ENCODE measurements at regions not wholly inside any gene's neighbourhood (a gene's known extent, or its start where the extent isn't known, plus 50 kb on each side); places are given as distances from the start of the nearest gene placed in this dataset.
"Not testable (repeated sequence)": the region's sequence is repeated elsewhere in the genome, so short reads cannot be mapped to it uniquely, and the experiment has no call there.

DNA sequence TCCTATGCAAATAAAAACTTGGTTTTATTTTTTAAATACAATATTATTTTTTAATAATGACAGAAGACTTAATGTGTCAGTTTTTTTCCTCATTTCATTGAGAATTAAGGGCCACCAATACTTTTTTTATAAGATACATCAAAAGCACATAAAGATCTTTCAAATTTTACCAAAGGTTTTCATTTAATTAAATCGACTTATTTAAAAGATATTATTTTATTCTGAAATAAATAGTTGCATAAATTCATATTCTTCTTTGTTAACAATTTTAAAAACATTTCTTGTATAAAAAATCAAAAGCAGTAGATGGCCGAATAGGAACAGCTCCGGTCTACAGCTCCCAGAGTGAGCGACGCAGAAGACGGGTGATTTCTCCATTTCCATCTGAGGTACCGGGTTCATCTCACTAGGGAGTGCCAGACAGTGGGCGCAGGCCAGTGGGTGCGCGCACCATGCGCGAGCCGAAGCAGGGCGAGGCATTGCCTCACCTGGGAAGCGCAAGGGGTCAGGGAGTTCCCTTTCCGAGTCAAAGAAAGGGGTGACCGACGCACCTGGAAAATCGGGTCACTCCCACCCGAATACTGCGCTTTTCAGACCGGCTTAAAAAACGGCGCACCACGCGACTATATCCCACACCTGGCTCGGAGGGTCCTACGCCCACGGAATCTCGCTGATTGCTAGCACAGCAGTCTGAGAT, 374.6 kb upstream of the NPVF start:
- not testable (repeated sequence) for DNase-seq

GRCh38 chr7:25603427-25603740, 375.1 kb upstream of the NPVF start:
- DNase-seq, result not testable (repeated sequence)

DNA sequence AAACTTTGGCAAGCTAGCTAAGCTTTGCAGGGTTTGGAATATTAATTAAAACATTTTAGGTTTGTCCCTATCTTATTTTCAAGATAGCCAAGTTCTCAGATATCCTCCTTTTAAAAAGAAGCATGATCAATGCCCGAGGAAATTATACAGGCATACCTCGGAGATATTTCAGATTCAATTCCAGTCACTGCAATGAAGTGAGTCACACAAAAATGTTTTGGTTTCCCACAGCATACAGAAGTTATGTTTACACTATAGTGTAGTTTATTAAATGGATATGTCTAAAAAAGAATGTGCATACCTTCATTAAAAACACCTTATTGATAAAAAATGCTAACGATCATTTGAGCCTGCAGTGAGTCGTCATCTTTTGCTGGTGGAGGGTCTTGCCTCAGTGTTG, 382.9 kb upstream of the NPVF start:
- no peak for DNase-seq

DNA sequence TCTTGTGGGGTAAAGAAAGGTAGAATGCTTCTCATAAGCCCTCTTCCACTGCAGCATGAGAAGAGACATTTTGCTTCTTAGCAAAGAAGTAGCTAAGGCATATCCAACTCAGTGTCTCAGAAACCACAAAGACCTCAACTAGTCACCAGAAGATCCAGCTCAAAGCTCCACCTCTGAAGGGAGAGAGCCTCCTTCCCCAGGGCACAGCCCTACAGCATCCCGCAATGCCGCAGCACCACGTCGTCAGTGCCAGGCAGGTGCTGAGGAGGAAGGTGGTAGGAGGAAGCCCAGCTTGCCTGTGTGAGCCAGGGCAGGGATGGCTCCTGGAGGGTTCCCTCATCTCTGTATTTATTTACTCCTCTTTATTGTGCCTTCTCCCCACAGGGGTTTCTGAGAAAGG, 385.6 kb upstream of the NPVF start:
- no peak for DNase-seq

DNA sequence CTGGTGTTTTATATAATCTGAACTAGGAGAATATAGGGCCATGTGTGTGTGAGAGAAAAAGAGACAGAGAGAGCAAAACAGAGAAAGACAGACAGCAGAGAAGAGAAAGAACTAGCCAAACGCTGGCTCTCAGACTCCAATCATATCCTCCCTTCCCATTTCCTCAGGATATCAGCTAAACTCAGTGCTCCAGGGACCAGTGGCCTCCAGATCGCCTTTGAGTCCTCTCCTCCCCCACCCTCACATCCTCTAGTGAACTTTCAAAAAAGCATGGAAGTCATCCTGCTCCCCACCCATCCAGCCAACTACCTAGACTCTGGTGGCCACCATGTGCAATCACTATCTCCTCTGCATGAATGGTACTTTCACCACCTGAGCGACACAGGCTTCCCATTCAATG, 386.1 kb upstream of the NPVF start:
- no peak for DNase-seq

GRCh38 chr7:25615003-25615402, 386.7 kb upstream of the NPVF start:
- no peak for DNase-seq

DNA sequence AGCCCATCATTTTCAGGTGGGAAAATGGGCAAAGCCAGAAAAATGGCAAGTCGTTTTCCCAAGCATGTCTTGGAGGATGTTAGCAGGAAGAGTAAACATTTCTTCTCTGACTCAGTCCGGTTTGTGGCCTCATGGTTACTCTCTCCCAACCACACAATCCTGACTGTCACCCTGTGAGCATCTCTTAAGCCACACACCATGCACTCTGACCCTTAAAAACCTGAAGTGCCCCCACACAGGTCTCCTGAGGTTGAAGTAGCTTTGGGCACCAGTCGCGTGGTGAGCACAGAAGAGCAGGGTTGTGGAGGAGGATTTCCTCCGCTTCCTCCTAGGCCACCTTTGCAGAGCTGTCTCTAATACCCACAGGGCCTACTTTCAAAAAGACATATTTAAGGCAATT, 387.3 kb upstream of the NPVF start:
- no peak for DNase-seq

DNA sequence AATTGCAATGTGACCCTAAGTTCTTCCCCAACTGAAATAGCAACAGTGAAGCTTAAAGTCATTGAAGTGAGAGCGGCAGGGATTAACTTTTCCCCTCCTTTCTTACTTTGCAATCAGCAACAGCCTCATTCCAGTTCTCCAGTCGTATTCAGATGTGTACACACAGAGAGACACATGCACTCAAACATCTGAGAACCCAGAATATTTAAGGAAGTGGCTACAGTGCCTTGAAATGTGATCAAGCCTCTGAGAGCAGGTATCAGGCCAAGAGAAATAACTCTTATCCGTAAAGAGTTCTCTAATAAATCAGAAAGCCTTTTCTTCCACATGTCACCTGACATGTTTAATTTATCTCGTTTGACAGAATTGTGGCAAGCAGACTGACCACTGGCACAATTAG, 388.9 kb upstream of the NPVF start:
- no peak for DNase-seq

- no peak for DNase-seq
Observed at GRCh38 chr7:25617673-25618072, 389.4 kb upstream of the NPVF start.

DNA sequence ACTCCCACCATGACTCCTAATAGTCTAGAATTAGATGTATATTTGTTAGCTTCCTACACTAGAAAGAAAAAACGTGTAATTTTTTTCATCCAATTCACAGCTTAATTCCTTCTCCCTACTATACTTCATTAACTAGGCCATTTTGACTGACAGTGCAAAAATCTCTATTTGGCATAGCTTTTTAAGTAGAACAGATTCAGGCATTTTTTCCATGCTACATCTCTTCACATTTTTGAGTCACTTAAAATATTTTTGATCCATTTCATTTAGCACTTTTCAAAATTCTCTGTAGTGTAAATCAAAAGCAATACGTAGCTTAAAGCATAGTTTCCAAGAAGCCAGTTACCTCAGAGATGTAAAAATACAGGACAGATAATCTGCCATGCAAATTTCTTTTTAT, 391.1 kb upstream of the NPVF start:
- DNase-seq, result no peak

- no peak for DNase-seq
Observed at GRCh38 chr7:25619963-25620799, 391.9 kb upstream of the NPVF start.

DNA sequence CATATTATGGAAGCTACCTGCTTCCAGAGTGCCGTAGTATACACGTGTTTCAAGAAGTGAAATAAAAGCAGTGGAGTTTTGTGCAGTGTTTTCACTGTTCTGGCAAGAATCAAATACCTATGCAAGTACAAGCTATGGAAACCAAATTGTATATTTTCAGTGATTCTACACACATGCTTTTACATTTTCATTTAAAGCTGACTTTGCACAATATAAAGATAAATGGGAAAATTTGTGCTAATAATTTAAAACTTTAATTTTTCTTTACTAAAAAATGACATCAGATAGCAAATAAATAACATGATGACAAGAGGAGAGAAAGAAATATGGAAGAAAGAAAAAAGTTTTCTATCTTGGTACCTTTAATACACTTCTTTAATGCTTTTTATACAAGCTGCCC, 393.7 kb upstream of the NPVF start:
- DNase-seq, result no peak

DNA sequence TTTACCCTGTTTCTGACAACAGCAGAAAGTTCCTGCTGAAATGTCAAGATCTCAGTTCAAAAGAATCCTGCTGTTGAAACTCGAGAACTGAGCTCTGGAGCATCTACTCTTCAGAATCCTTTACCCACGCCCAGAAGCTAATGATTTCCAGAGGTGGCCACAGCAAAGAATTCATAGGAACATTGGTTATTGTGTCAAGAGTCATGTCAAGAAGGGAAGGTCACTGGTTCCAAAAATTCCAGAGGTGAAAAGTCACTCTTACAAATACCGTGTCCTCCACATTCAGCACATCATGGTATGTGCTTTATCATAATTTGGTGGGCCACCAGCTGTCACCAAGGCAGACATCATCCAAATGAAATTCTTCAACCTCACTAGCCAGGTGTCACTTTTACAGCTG, 394.4 kb upstream of the NPVF start:
- DNase-seq, result no peak

- no peak for DNase-seq
Observed at GRCh38 chr7:25624051-25624450, 395.8 kb upstream of the NPVF start.

- DNase-seq, result no peak
Observed at GRCh38 chr7:25624833-25625232, 396.5 kb upstream of the NPVF start.

DNA sequence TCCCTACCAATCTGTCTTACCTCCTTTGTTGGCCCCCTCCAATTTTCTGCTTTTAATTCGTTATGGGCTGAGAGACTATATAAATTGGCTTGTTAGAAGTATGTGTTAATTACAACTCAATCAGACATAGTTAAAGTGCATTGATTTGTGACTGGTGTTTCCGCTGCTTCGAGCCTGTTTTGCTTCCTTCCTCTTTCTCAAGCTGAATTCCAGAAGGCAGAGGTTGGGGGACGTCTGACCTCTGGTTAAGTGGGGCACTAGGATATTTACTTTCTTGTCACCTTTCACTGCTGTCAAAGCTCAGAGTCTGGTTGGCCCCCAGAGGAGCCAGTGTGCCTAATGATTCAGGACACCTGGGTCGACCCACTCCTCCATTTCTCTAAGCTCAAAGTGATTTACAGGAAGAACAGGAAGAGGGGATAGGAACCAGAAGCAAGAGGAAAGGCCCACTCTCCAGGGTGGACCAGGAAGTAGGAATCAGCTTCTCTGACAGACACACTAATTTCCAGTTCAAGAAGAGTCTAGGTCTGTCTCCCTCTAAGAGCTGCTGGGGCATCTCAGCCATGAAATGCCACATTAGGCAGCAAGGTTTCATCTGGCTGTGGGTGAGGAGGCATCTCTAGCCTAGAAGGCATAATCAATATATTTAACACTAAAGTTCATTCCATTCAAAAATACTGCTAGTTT, 397.2 kb upstream of the NPVF start:
- DNase-seq, result no peak

- DNase-seq, result no peak
Observed at GRCh38 chr7:25626451-25627131, 398.3 kb upstream of the NPVF start.

DNA sequence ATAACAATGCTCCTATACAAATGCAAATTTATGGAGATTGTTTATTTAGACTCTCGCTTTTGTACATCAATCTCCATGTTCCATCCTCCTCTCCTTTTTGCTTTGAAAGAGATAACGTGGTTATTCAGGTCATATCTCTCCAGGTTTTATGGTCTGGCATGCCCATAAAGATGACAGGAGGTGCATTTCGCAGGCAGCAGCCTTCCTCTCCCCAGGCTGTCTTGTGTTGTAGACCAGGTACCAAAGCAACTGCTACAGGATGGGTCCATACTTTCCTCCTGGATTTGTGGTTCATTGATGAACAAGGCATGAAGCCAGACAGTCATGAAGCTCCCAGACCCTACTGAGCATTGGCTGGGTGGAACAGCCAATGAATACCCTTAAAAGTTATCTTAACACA, 400.2 kb upstream of the NPVF start:
- no peak for DNase-seq

DNA sequence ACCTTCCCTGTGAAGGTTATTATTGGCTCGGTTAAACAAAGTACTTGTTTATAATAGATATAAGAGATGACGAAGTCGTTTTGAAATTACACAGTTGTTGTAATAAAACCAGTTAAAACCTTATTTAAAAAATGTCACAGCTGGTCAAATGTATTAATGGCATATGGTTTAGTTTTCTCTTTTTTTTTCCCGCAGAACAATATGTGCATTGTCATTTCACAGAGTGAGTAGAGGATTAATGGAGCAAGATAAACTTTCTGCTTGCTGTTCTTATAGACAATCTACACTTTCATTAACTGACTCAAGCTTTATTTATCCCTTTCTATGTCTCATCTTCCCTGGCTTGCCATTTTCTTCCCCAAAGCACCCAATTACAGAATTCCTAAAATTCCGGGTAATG, 404.3 kb upstream of the NPVF start:
- DNase-seq, result no peak

DNA sequence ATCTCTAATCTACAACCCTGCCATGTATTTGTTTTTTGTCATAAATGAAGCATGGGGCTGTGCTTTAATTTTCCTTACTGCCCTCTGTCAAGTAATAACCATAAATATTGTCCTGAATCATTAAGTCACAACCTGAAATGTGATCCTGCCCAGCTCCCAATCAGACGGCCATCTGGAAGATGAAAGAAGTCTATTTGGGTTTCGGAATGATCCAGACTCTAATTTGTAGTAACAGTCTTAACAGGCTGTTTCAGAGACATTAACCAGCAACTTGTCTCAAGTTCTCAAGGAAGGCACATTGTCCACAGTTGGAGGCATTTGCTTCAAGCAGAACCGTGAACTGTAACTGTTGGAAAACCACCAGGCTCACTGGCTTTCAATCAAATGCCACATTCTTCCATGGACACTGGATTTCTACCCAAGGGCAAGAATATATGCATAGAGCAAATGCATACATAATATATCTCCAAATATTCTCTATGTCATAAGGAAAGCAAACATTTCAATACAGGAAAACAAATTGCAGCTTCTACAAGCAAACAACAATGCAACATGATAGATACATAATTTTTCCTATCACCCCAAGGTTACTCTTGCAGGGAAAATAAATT, 405.2 kb upstream of the NPVF start:
- DNase-seq, result no peak

DNA sequence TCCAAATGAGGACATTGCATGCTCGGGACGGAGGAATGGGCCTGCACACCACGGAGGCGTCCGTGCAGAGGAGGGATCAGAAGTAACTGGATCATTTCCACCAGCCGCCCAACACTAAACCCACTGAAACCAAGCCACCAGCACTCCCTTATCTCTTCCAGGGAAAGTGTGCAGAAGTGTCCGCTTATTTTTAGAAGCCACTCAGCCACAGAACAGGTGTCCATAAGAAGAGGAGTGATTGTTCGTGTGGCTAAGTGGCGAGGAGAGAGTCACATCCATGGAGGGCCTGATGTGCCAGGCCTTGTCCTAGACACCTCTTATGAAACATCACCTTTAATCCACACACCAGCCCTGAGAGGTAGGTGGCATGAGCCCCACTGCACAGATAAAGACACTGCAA, 407.9 kb upstream of the NPVF start:
- DNase-seq, result no peak

DNA sequence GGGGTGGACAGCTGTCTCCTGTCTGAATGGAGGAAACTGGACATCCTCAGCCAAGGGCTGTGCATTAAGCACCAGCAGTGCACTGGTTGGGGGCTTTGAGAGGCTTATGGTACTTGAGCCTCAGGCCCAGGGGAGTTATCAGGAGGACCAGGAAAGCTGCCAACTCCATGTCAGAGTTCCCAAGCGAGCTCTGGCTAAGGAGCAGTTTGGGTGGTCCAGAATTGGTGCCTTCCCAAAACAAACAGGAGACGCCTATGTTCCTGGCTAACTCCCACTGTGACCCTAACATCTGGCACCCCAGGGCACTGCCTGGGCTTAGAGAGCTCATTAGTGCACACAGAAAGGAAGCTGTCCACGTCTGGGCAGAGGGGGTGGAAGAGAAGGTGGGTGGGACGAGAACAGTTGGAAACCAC, 408.6 kb upstream of the NPVF start:
- DNase-seq, result no peak

- no peak for DNase-seq
Observed at GRCh38 chr7:25638068-25638467, 409.8 kb upstream of the NPVF start.
